ENCODE measurements at regions not wholly inside any gene's neighbourhood (a gene's known extent, or its start where the extent isn't known, plus 50 kb on each side); places are given as distances from the start of the nearest gene placed in this dataset.

GRCh38 chr5:3336666-3337065 is 259.0 kb upstream of the IRX1 start:
- ATAC-seq (ENCODE audit: low FRiP score in 2 of 2) (no peak), DNase-seq (no peak)
- WGBS, 2 donors = 75 to 81% methylated on average over 8 to 11 of the region's 11 CpGs
- Histone ChIP-seq H3K27ac (no peak overlapping the region), H3K4me3 (no peak overlapping the region), H3K27me3 (no peaks in the 10 kb centered on the region), H3K4me1 (no peaks in the 10 kb centered on the region), H3K9me3 (no peaks in the 10 kb centered on the region), H3K36me3 (no peaks in the 10 kb centered on the region)
- TF ChIP-seq EP300 (IDR thresholded peaks at IDR 0.05) (no peak), CTCF (IDR thresholded peaks at IDR 0.05) (no peak), POLR2A (IDR thresholded peaks at IDR 0.05) (no peak), POLR2AphosphoS5 (IDR thresholded peaks at IDR 0.05) (no peak)

- Histone ChIP-seq H3K4me1 (no peaks in the 10 kb centered on the region), H3K4me3 (no peak overlapping the region), H3K27ac (no peak overlapping the region), H3K9me3 (no peaks in the 10 kb centered on the region), H3K27me3 (no peaks in the 10 kb centered on the region), H3K36me3 (no peaks in the 10 kb centered on the region)
- WGBS, 2 donors = 81 to 96% methylated on average over 6 to 12 of the region's 12 CpGs
- ATAC-seq (ENCODE audit: low FRiP score in 2 of 2) (no peak), DNase-seq (no peak)
- no peak for TF ChIP-seq POLR2A (IDR thresholded peaks at IDR 0.05)
- no peak for TF ChIP-seq POLR2AphosphoS5 (IDR thresholded peaks at IDR 0.05)
- TF ChIP-seq CTCF (IDR thresholded peaks at IDR 0.05) = no peak
- TF ChIP-seq EP300 (IDR thresholded peaks at IDR 0.05) = no peak
Observed at GRCh38 chr5:3335301-3335700, 260.3 kb upstream of the IRX1 start.

GRCh38 chr5:3333836-3334235 is 261.8 kb upstream of the IRX1 start:
- H3K9me3 ChIP-seq = no peaks in the 10 kb centered on the region
- H3K27me3 ChIP-seq = no peaks in the 10 kb centered on the region
- no peaks in the 10 kb centered on the region for H3K4me1 ChIP-seq
- no peak for ATAC-seq (ENCODE audit: low FRiP score in 2 of 2)
- no peaks in the 10 kb centered on the region for H3K36me3 ChIP-seq
- WGBS, 2 donors = 70 to 94% methylated on average over 6 to 8 of the region's 8 CpGs
- TF ChIP-seq EP300 (IDR thresholded peaks at IDR 0.05) (no peak), POLR2A (IDR thresholded peaks at IDR 0.05) (no peak), POLR2AphosphoS5 (IDR thresholded peaks at IDR 0.05) (no peak), CTCF (IDR thresholded peaks at IDR 0.05) (no peak)
- H3K27ac ChIP-seq = no peak overlapping the region
- DNase-seq = no peak
- H3K4me3 ChIP-seq = no peak overlapping the region

GRCh38 chr5:3333105-3333504 is 262.5 kb upstream of the IRX1 start:
- Histone ChIP-seq H3K36me3 (no peaks in the 10 kb centered on the region), H3K27me3 (no peaks in the 10 kb centered on the region), H3K27ac (no peak overlapping the region), H3K4me1 (no peaks in the 10 kb centered on the region), H3K9me3 (no peaks in the 10 kb centered on the region), H3K4me3 (no peak overlapping the region)
- TF ChIP-seq POLR2AphosphoS5 (IDR thresholded peaks at IDR 0.05) (no peak), CTCF (IDR thresholded peaks at IDR 0.05) (no peak), POLR2A (IDR thresholded peaks at IDR 0.05) (no peak), EP300 (IDR thresholded peaks at IDR 0.05) (no peak)
- DNase-seq (no peak), ATAC-seq (ENCODE audit: low FRiP score in 2 of 2) (peak in 1 of 2 donors; percentile 6)
- WGBS, 2 donors = 79 to 97% methylated on average over 4 to 6 of the region's 9 CpGs

GRCh38 chr5:3331819-3332218 is 263.8 kb upstream of the IRX1 start:
- TF ChIP-seq EP300 (IDR thresholded peaks at IDR 0.05) (no peak), POLR2AphosphoS5 (IDR thresholded peaks at IDR 0.05) (no peak), POLR2A (IDR thresholded peaks at IDR 0.05) (no peak), CTCF (IDR thresholded peaks at IDR 0.05) (no peak)
- Histone ChIP-seq H3K9me3 (no peaks in the 10 kb centered on the region), H3K4me3 (no peak overlapping the region), H3K27me3 (no peaks in the 10 kb centered on the region), H3K4me1 (no peaks in the 10 kb centered on the region), H3K36me3 (no peaks in the 10 kb centered on the region), H3K27ac (no peak overlapping the region)
- 80 to 95% methylated on average over 1 to 6 of the region's 6 CpGs for WGBS, 2 donors
- no peak for ATAC-seq (ENCODE audit: low FRiP score in 2 of 2)
- DNase-seq = no peak
